ENCODE measurements at regions not wholly inside any gene's neighbourhood (a gene's known extent, or its start where the extent isn't known, plus 50 kb on each side); places are given as distances from the start of the nearest gene placed in this dataset.

DNA sequence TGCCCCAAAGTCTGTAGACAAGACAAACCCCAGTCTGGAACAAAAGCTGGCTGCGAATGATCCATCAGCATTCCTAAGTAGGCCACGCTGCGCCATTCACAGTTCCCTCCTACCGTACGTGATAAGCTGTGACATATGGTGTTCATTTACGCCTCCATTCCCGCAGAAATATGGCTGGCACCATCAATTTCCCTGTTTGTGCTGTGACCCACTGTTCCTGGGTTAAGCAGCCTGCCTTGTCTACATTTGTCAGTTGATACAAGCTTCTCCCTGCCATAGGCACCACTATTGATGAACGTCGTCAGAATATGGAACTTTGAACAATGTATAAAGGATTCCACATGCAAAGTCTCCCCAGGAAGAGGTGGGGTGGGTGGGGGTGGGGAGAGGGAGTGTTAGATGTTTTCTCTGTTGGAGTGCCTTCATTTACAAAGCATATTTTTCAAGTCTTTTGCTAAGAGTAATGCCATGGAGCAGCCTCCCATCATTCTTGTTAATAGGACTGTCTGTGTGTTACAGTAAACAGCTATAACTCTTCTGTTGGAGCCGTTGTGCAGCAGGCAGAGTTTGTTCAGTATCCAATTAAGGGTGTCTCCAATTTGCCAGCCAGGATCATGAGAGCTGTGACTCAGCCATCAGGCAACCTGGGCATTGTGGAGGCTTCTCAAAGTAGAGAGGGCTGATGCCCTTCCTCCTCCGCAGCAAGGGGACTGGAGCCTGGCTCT is 294.6 kb downstream of the TMEM114 start:
- Histone ChIP-seq H3K4me1 (ENCODE audit: insufficient read depth) (no peaks in the 10 kb centered on the region), H3K9me3 (no peaks in the 10 kb centered on the region), H3K36me3 (no peaks in the 10 kb centered on the region), H3K27me3 (no peaks in the 10 kb centered on the region), H3K4me3 (no peak overlapping the region), H3K27ac (no peak overlapping the region)
- 21 to 36% (median 24%) methylated on average over 11 of the region's 11 CpGs for WGBS, 3 donors
- intact Hi-C loops (cut with DNase I), result no loop called here
- no peak for DNase-seq
- TF ChIP-seq POLR2A (IDR thresholded peaks at IDR 0.05) (no peak), EP300 (IDR thresholded peaks at IDR 0.05) (no peak)
- TF ChIP-seq, protein P1, sequence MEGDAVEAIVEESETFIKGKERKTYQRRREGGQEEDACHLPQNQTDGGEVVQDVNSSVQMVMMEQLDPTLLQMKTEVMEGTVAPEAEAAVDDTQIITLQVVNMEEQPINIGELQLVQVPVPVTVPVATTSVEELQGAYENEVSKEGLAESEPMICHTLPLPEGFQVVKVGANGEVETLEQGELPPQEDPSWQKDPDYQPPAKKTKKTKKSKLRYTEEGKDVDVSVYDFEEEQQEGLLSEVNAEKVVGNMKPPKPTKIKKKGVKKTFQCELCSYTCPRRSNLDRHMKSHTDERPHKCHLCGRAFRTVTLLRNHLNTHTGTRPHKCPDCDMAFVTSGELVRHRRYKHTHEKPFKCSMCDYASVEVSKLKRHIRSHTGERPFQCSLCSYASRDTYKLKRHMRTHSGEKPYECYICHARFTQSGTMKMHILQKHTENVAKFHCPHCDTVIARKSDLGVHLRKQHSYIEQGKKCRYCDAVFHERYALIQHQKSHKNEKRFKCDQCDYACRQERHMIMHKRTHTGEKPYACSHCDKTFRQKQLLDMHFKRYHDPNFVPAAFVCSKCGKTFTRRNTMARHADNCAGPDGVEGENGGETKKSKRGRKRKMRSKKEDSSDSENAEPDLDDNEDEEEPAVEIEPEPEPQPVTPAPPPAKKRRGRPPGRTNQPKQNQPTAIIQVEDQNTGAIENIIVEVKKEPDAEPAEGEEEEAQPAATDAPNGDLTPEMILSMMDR (IDR thresholded peaks at IDR 0.05), result no peak

- H3K4me1 ChIP-seq (ENCODE audit: insufficient read depth), result no peaks in the 10 kb centered on the region
- TF ChIP-seq EP300 (IDR thresholded peaks at IDR 0.05) (no peak), POLR2A (IDR thresholded peaks at IDR 0.05) (no peak)
- TF ChIP-seq, protein P1 (IDR thresholded peaks at IDR 0.05), result no peak
- WGBS, 3 donors, result 69 to 75% (median 71%) methylated on average over 5 of the region's 5 CpGs
- H3K36me3 ChIP-seq, result no peaks in the 10 kb centered on the region
- no peak overlapping the region for H3K4me3 ChIP-seq
- H3K27me3 ChIP-seq, result no peaks in the 10 kb centered on the region
- H3K27ac ChIP-seq, result no peak overlapping the region
- no peak for DNase-seq
- intact Hi-C loops (cut with DNase I), result no loop called here
- H3K9me3 ChIP-seq, result no peaks in the 10 kb centered on the region
These were observed 296.9 kb downstream of the TMEM114 start for GRCh38 chr16:8293413-8293812.

DNA sequence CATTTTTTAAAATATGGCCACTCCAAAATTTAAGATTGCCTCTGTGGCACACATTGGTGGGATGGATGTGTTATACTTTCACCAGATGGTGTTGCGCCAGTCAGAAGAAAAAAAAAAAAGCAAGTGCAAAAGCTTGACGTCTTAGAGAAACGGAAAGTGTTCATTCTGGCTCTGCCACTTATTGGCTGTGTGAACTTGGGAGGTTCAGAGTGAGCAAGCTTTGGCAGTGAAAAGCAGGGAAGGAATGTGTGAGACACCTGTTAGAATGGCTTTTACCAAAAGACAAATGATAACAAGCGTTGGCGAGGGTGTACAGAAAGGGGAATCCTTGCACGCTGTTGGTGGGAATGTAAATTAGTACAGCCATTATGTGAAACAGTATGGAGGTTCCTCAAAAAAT is 298.0 kb downstream of the TMEM114 start:
- intact Hi-C loops (cut with DNase I), result no loop called here
- H3K9me3 ChIP-seq, result no peaks in the 10 kb centered on the region
- 80 to 88% (median 86%) methylated on average over 6 of the region's 6 CpGs for WGBS, 3 donors

DNA sequence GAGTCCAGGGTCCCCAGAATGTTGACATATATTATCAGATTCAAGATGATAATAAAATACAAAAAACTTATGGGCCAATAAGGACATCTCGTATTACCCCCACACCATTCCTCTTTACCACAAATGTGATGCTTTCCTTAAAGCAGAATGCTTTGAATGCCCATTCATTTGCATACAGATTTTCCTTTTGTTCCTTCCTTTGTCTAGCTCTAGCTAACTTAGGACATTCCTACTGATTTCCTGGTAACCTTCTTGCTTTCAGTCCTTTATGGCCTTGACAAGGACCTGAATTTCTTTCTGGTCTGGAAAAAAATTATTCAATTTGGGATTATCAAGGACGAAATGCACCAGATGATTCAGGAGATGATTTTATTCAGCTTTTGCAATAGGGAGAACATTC is 304.0 kb downstream of the TMEM114 start:
- no peaks in the 10 kb centered on the region for H3K27me3 ChIP-seq
- TF ChIP-seq POLR2A (IDR thresholded peaks at IDR 0.05) (no peak), EP300 (IDR thresholded peaks at IDR 0.05) (no peak)
- TF ChIP-seq, protein P1 (IDR thresholded peaks at IDR 0.05), result no peak
- H3K9me3 ChIP-seq, result no peaks in the 10 kb centered on the region
- no peak overlapping the region for H3K27ac ChIP-seq
- H3K4me1 ChIP-seq (ENCODE audit: insufficient read depth), result no peaks in the 10 kb centered on the region
- DNase-seq, result no peak
- WGBS, 3 donors, result 57 to 76% (median 73%) methylated on average over 2 of the region's 2 CpGs
- no peak overlapping the region for H3K4me3 ChIP-seq
- intact Hi-C loops (cut with DNase I), result no loop called here
- no peaks in the 10 kb centered on the region for H3K36me3 ChIP-seq

More for the DNA sequence above, 298.0 kb downstream of the TMEM114 start:
- Histone ChIP-seq H3K27ac (no peak overlapping the region), H3K36me3 (no peaks in the 10 kb centered on the region), H3K4me1 (ENCODE audit: insufficient read depth) (no peaks in the 10 kb centered on the region), H3K27me3 (no peaks in the 10 kb centered on the region), H3K4me3 (no peak overlapping the region)
- no peak for TF ChIP-seq POLR2A (IDR thresholded peaks at IDR 0.05)
- TF ChIP-seq, protein P1 (IDR thresholded peaks at IDR 0.05), result no peak
- TF ChIP-seq EP300 (IDR thresholded peaks at IDR 0.05), result no peak
- DNase-seq, result no peak

Data from ovary (tissue), 7 donors.